Breast epithelium (tissue), 3 donors: ENCODE measurements at regions not wholly inside any gene's neighbourhood (a gene's known extent, or its start where the extent isn't known, plus 50 kb on each side); places are given as distances from the start of the nearest gene placed in this dataset.

Experiments used
- CTCF ChIP-seq, 3 donors: fragments of 450-650 bp; IDR thresholded peaks; one replicate each; pipeline ENCODE4 v1.5.1; 2016 to 2017; ENCODE audit warnings: antibody characterized with exemption in 3 of 3, mild to moderate bottlenecking in 3 of 3, moderate library complexity in 3 of 3
- POLR2A ChIP-seq: fragments of 450-650 bp; IDR thresholded peaks from one replicate; pipeline ENCODE4 v1.6.1; 2016; ENCODE audit warnings: antibody characterized with exemption, mild to moderate bottlenecking, moderate library complexity
- POLR2AphosphoS5 ChIP-seq, 3 donors: sonication (generic); formaldehyde crosslinking; IDR thresholded peaks; one replicate each; pipeline ENCODE4 v1.6.1; 2017; ENCODE audit warnings: antibody characterized with exemption in 3 of 3

GRCh38 chr13:34419755-34420154, 522.3 kb upstream of the NBEA start:
- TF ChIP-seq CTCF (IDR thresholded peaks at IDR 0.05) (no peak), POLR2AphosphoS5 (IDR thresholded peaks at IDR 0.05) (no peak), POLR2A (no peak)
